Fibroblast of lung (primary cell): ENCODE measurements at regions not wholly inside any gene's neighbourhood (a gene's known extent, or its start where the extent isn't known, plus 50 kb on each side); places are given as distances from the start of the nearest gene placed in this dataset.

Experiments used
- DNase-seq, 2 donors: peaks; one replicate each; pipeline versions ENCODE4 v3.0.0 to v3.0.0-alpha.2; 2010; ENCODE audit warnings: low read depth in 2 of 2
- H2AFZ ChIP-seq: 2 replicates; pipeline ENCODE4 v1.5.1; 2012; ENCODE audit warnings: low read length, control low read depth, inconsistent platforms
- H3K27ac ChIP-seq: 2 replicates; pipeline ENCODE4 v1.5.1; 2011; ENCODE audit warnings: low read length, control low read depth; ENCODE audit not compliant: insufficient read depth
- H3K27me3 ChIP-seq: 2 replicates; pipeline ENCODE4 v1.5.1; 2011; ENCODE audit warnings: mild to moderate bottlenecking, low read length; ENCODE audit not compliant: control insufficient read depth, insufficient read depth
- H3K36me3 ChIP-seq: 2 replicates; pipeline ENCODE4 v1.5.1; 2011; ENCODE audit warnings: low read length; ENCODE audit not compliant: control insufficient read depth, insufficient read depth
- H3K4me1 ChIP-seq: 2 replicates; pipeline ENCODE4 v1.5.1; 2011; ENCODE audit warnings: low read length; ENCODE audit not compliant: control insufficient read depth, insufficient read depth; ENCODE audit errors: extremely low read depth
- H3K4me2 ChIP-seq: 2 replicates; pipeline ENCODE4 v1.5.1; 2011; ENCODE audit warnings: low read length, control low read depth; ENCODE audit not compliant: insufficient read depth; ENCODE audit errors: extremely low read depth
- H3K4me3 ChIP-seq, 4 experiments: fragments of 200-600 bp in 1 of 4; sonication (generic) in 1 of 4; replicated peaks in 1 of 4; 2 replicates each; pipeline ENCODE4 v1.5.1; 2011 to 2016; ENCODE audit warnings: low read length in 4 of 4, low read depth in 3 of 4, mild to moderate bottlenecking in 3 of 4, control low read depth in 2 of 4, inconsistent platforms in 1 of 4, mixed read lengths in 1 of 4; ENCODE audit not compliant: insufficient read depth in 1 of 4; ENCODE audit errors: control extremely low read depth in 1 of 4
- H3K79me2 ChIP-seq: 2 replicates; pipeline ENCODE4 v1.5.1; 2012; ENCODE audit warnings: mild to moderate bottlenecking, low read length, inconsistent platforms; ENCODE audit not compliant: control insufficient read depth, insufficient read depth
- H3K9ac ChIP-seq: 2 replicates; pipeline ENCODE4 v1.5.1; 2011; ENCODE audit warnings: mild to moderate bottlenecking, low read length, control low read depth; ENCODE audit not compliant: insufficient read depth
- H3K9me3 ChIP-seq: 2 replicates; pipeline ENCODE4 v1.5.1; 2012; ENCODE audit warnings: low read depth, low read length; ENCODE audit not compliant: control insufficient read depth, insufficient read depth
- H4K20me1 ChIP-seq: 2 replicates; pipeline ENCODE4 v1.5.1; 2011; ENCODE audit warnings: low read length; ENCODE audit not compliant: control insufficient read depth, insufficient read depth; ENCODE audit errors: extremely low read depth
- EZH2 ChIP-seq: IDR thresholded peaks from 2 replicates; pipeline ENCODE4 v1.5.1; 2012; ENCODE audit warnings: low read length, control low read depth, mild to moderate bottlenecking; ENCODE audit errors: missing control alignments
- TF ChIP-seq, protein P1 (sequence below), 2 donors: IDR thresholded peaks in 1 of 2; conservative IDR thresholded peaks in 1 of 2; 1 replicate in 1 of 2; 2 replicates in 1 of 2; pipeline ENCODE4 v1.5.1; 2011 to 2012; ENCODE audit warnings: low read length in 2 of 2, control low read depth in 1 of 2, inconsistent platforms in 1 of 2, low read depth in 1 of 2, mild to moderate bottlenecking in 1 of 2

DNA sequence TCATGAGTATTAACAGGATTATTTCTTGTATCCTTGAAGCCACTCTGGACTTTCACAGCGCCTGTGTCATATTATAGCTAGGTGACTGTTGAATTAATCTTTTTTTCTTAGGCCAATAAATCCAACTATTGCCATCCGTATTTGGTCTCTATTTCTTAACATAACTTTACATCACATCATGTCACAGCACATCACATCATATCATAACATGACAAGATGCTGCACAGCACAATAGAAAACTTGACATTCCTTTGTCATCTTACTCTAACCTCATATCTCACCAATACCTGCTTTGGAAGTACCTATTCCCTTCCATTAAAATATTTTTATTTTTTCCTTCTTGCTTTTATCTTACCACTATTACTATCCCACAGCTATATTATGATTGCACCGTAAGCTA lies 1480.8 kb downstream of the TECRL start:
- Histone ChIP-seq H3K4me3 (no peak overlapping the region), H3K4me1 (no peaks in the 10 kb centered on the region), H4K20me1 (no peaks in the 10 kb centered on the region), H3K27me3 (no peaks in the 10 kb centered on the region), H3K9me3 (no peaks in the 10 kb centered on the region), H3K79me2 (no peaks in the 10 kb centered on the region), H3K9ac (no peak overlapping the region), H3K27ac (no peak overlapping the region), H2AFZ (no peak overlapping the region), H3K36me3 (no peaks in the 10 kb centered on the region), H3K4me2 (no peak overlapping the region)
- TF ChIP-seq EZH2, result no peak
- TF ChIP-seq, protein P1, sequence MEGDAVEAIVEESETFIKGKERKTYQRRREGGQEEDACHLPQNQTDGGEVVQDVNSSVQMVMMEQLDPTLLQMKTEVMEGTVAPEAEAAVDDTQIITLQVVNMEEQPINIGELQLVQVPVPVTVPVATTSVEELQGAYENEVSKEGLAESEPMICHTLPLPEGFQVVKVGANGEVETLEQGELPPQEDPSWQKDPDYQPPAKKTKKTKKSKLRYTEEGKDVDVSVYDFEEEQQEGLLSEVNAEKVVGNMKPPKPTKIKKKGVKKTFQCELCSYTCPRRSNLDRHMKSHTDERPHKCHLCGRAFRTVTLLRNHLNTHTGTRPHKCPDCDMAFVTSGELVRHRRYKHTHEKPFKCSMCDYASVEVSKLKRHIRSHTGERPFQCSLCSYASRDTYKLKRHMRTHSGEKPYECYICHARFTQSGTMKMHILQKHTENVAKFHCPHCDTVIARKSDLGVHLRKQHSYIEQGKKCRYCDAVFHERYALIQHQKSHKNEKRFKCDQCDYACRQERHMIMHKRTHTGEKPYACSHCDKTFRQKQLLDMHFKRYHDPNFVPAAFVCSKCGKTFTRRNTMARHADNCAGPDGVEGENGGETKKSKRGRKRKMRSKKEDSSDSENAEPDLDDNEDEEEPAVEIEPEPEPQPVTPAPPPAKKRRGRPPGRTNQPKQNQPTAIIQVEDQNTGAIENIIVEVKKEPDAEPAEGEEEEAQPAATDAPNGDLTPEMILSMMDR (conservative IDR thresholded peaks at IDR 0.05 in 1 of 2, IDR thresholded peaks at IDR 0.05 in 1 of 2; ENCODE audit: low read depth in 1 of 2, low read length in 2 of 2), result no peak
- no peak for DNase-seq

DNA sequence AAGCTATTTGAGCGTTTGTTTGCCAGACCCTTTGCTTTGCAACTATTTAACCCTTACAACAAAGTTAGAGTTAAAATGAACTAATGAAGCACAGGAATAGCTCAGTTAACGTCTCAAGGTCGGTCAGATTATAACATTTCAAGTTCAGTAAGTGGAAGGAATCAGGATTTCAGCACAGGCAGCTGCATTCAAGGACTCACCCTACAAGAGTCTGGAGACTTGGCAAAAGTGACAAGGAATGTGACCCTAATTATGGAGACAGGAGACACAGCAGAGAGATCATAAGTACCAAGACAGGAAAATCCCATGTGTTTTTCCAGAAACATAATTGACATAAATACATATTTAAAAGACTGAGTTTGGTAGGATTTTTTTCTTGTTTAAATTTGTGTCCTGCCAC lies 1481.7 kb downstream of the TECRL start:
- Histone ChIP-seq H3K9ac (no peak overlapping the region), H4K20me1 (no peaks in the 10 kb centered on the region), H3K36me3 (no peaks in the 10 kb centered on the region)

DNA sequence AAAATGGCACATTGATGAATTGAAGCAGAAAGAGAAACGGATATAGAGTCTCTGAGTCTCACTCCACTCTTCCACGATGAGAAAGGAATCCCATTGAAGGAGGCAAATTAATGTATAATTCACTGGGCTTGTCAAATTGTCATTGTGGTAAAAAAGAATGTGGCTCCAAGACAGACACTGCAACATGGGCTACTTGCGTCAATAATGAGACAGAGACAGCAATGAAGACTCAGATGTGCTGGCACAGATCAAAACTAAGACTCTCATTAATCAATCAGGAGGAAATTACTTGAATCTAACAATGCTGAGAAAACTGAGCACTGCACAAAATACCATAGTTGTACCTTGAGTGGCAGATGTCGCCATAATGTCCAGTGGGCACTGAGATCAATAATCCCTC lies 1485.5 kb downstream of the TECRL start:
- Histone ChIP-seq H3K4me3 (no peak overlapping the region), H3K36me3 (no peaks in the 10 kb centered on the region), H3K9me3 (no peaks in the 10 kb centered on the region), H3K27me3 (no peaks in the 10 kb centered on the region), H2AFZ (no peak overlapping the region), H3K79me2 (no peaks in the 10 kb centered on the region), H3K4me2 (no peak overlapping the region), H3K4me1 (no peaks in the 10 kb centered on the region), H4K20me1 (no peaks in the 10 kb centered on the region), H3K9ac (no peak overlapping the region), H3K27ac (no peak overlapping the region)
- no peak for DNase-seq
- TF ChIP-seq EZH2, result no peak
- TF ChIP-seq, protein P1 (conservative IDR thresholded peaks at IDR 0.05 in 1 of 2, IDR thresholded peaks at IDR 0.05 in 1 of 2; ENCODE audit: low read depth in 1 of 2, low read length in 2 of 2), result no peak

More for the DNA sequence above, 1481.7 kb downstream of the TECRL start:
- Histone ChIP-seq H3K27me3 (no peaks in the 10 kb centered on the region), H3K4me2 (no peak overlapping the region), H3K27ac (no peak overlapping the region), H3K79me2 (no peaks in the 10 kb centered on the region), H3K4me1 (no peaks in the 10 kb centered on the region), H3K9me3 (no peaks in the 10 kb centered on the region), H2AFZ (no peak overlapping the region), H3K4me3 (no peak overlapping the region)
- TF ChIP-seq, protein P1 (conservative IDR thresholded peaks at IDR 0.05 in 1 of 2, IDR thresholded peaks at IDR 0.05 in 1 of 2; ENCODE audit: low read depth in 1 of 2, low read length in 2 of 2), result no peak
- TF ChIP-seq EZH2, result no peak
- no peak for DNase-seq
